MM.1S (cell line): ENCODE measurements at regions not wholly inside any gene's neighbourhood (a gene's known extent, or its start where the extent isn't known, plus 50 kb on each side); places are given as distances from the start of the nearest gene placed in this dataset.

ENCODE experiments used
- DNase-seq: peaks from one replicate; pipeline ENCODE4 v3.0.0-alpha.2; 2015
- H2AFZ ChIP-seq: fragments of 300-600 bp; sonication (generic); 2 replicates; pipeline ENCODE4 v1.6.0; 2016; ENCODE audit warnings: antibody characterized with exemption, low read length
- H3F3A ChIP-seq: fragments of 300-600 bp; sonication (generic); 2 replicates; pipeline ENCODE4 v1.6.1; 2016; ENCODE audit warnings: mild to moderate bottlenecking, antibody characterized with exemption, low read length, moderate library complexity, mixed read lengths; ENCODE audit not compliant: insufficient read depth
- H3K27ac ChIP-seq: fragments of 300-600 bp; sonication (generic); 2 replicates; pipeline ENCODE4 v1.5.1; 2016; ENCODE audit warnings: mild to moderate bottlenecking, low read length
- H3K27me3 ChIP-seq: fragments of 300-600 bp; sonication (generic); replicated peaks from 2 replicates; pipeline ENCODE4 v1.6.0; 2016; ENCODE audit warnings: low read length; ENCODE audit not compliant: insufficient read depth
- H3K36me3 ChIP-seq: fragments of 300-600 bp; sonication (generic); replicated peaks from 2 replicates; pipeline ENCODE4 v1.6.1; 2016; ENCODE audit warnings: mild to moderate bottlenecking, low read length, mixed read lengths; ENCODE audit not compliant: insufficient read depth
- H3K4me1 ChIP-seq: fragments of 300-600 bp; sonication (generic); 2 replicates; pipeline ENCODE4 v1.6.1; 2016; ENCODE audit warnings: low read length, mixed read lengths
- H3K4me2 ChIP-seq: fragments of 300-600 bp; sonication (generic); 2 replicates; pipeline ENCODE4 v1.6.0; 2016; ENCODE audit warnings: low read depth, low read length
- H3K4me3 ChIP-seq: fragments of 300-600 bp; sonication (generic); 2 replicates; pipeline ENCODE4 v1.5.1; 2016; ENCODE audit warnings: low read length, mixed read lengths
- H3K79me2 ChIP-seq: fragments of 300-600 bp; sonication (generic); 2 replicates; pipeline ENCODE4 v1.6.1; 2016; ENCODE audit warnings: mixed run types, low read length, mixed read lengths
- H3K9ac ChIP-seq: fragments of 300-600 bp; sonication (generic); 2 replicates; pipeline ENCODE4 v1.6.1; 2016; ENCODE audit warnings: low read length, mixed read lengths
- H3K9me2 ChIP-seq: fragments of 300-600 bp; sonication (generic); replicated peaks from 2 replicates; pipeline ENCODE4 v1.6.1; 2016; ENCODE audit warnings: mild to moderate bottlenecking, low read length, mixed read lengths; ENCODE audit not compliant: insufficient read depth
- H3K9me3 ChIP-seq: fragments of 300-600 bp; sonication (generic); replicated peaks from 2 replicates; pipeline ENCODE4 v1.6.1; 2016; ENCODE audit warnings: mild to moderate bottlenecking, low read length, mixed read lengths; ENCODE audit not compliant: insufficient read depth
- H4K20me1 ChIP-seq: fragments of 300-600 bp; sonication (generic); 2 replicates; pipeline ENCODE4 v1.6.1; 2016; ENCODE audit warnings: mild to moderate bottlenecking, low read length, moderate library complexity, mixed read lengths; ENCODE audit not compliant: insufficient read depth
- CTCF ChIP-seq: fragments of 300-600 bp; sonication (generic); IDR thresholded peaks from 2 replicates; pipeline ENCODE4 v1.5.1; 2016; ENCODE audit warnings: antibody characterized with exemption, low read length, mixed read lengths
- EZH2 ChIP-seq: fragments of 300-600 bp; sonication (generic); optimal IDR thresholded peaks from 2 replicates; pipeline ENCODE3; 2017; ENCODE audit warnings: low read depth, mild to moderate bottlenecking, antibody characterized with exemption, low read length, mixed read lengths
- EZH2phosphoT487 ChIP-seq: fragments of 300-600 bp; sonication (generic); IDR thresholded peaks from 2 replicates; pipeline ENCODE4 v1.6.1; 2018; ENCODE audit warnings: antibody characterized with exemption, low read length

GRCh38 chr3:127421943-127422662, 134.3 kb upstream of the PRR20G start:
- Histone ChIP-seq H3K9me2 (no peaks in the 10 kb centered on the region), H3K4me3 (no peak overlapping the region), H3K4me2 (no peak overlapping the region), H3K27ac (no peak overlapping the region), H3K9me3 (no peaks in the 10 kb centered on the region), H3K79me2 (no peaks in the 10 kb centered on the region), H4K20me1 (no peaks in the 10 kb centered on the region), H3F3A (no peaks in the 10 kb centered on the region), H3K9ac (no peak overlapping the region), H3K4me1 (no peaks in the 10 kb centered on the region), H2AFZ (no peak overlapping the region), H3K27me3 (peaks cover 59% of the 10 kb centered on the region), H3K36me3 (no peaks in the 10 kb centered on the region)
- TF ChIP-seq EZH2phosphoT487 (no peak), CTCF (no peak), EZH2 (no peak)
- no peak for DNase-seq

GRCh38 chr3:127420829-127421228, 133.0 kb upstream of the PRR20G start:
- H3K9me3 ChIP-seq: no peaks in the 10 kb centered on the region
- no peak for DNase-seq

GRCh38 chr3:127419641-127420553, 132.1 kb upstream of the PRR20G start:
- H3F3A ChIP-seq: no peaks in the 10 kb centered on the region
- no peak for DNase-seq

More at GRCh38 chr3:127420829-127421228, 133.0 kb upstream of the PRR20G start:
- Histone ChIP-seq H3F3A (no peaks in the 10 kb centered on the region), H3K9ac (no peak overlapping the region), H2AFZ (no peak overlapping the region), H3K9me2 (no peaks in the 10 kb centered on the region), H3K79me2 (no peaks in the 10 kb centered on the region), H3K4me2 (no peak overlapping the region), H4K20me1 (no peaks in the 10 kb centered on the region), H3K4me3 (no peak overlapping the region), H3K4me1 (no peaks in the 10 kb centered on the region), H3K27me3 (peaks cover 58% of the 10 kb centered on the region), H3K36me3 (no peaks in the 10 kb centered on the region), H3K27ac (no peak overlapping the region)
- TF ChIP-seq EZH2phosphoT487: no peak
- no peak for TF ChIP-seq EZH2
- no peak for TF ChIP-seq CTCF

More at GRCh38 chr3:127419641-127420553, 132.1 kb upstream of the PRR20G start:
- no peaks in the 10 kb centered on the region for H3K9me2 ChIP-seq
- no peak overlapping the region for H3K27ac ChIP-seq
- H3K4me3 ChIP-seq: no peak overlapping the region
- no peaks in the 10 kb centered on the region for H3K79me2 ChIP-seq
- TF ChIP-seq EZH2phosphoT487 (no peak), EZH2 (no peak), CTCF (no peak)
- H2AFZ ChIP-seq: no peak overlapping the region
- H3K27me3 ChIP-seq: peaks cover 55% of the 10 kb centered on the region
- H4K20me1 ChIP-seq: no peaks in the 10 kb centered on the region
- no peak overlapping the region for H3K4me2 ChIP-seq
- H3K9ac ChIP-seq: no peak overlapping the region
- no peaks in the 10 kb centered on the region for H3K9me3 ChIP-seq
- no peaks in the 10 kb centered on the region for H3K4me1 ChIP-seq
- H3K36me3 ChIP-seq: no peaks in the 10 kb centered on the region
